ENCODE measurements at regions not wholly inside any gene's neighbourhood (a gene's known extent, or its start where the extent isn't known, plus 50 kb on each side); places are given as distances from the start of the nearest gene placed in this dataset.
"Not testable (repeated sequence)": the region's sequence is repeated elsewhere in the genome, so short reads cannot be mapped to it uniquely, and the experiment has no call there.

- in situ Hi-C loops (cut with MboI; ENCODE audit: low pct_unique_long_range_greater_than_20kb, low sequenced_read_pairs) = no loop called here
- no peak for DNase-seq
These were observed 106.1 kb downstream of the RIN2 start for GRCh38 chr20:19864130-19864529.

- DNase-seq = no peak
- in situ Hi-C loops (cut with MboI; ENCODE audit: low pct_unique_long_range_greater_than_20kb, low sequenced_read_pairs) = no loop called here
These were observed 108.0 kb downstream of the RIN2 start for GRCh38 chr20:19866070-19866469.

DNA sequence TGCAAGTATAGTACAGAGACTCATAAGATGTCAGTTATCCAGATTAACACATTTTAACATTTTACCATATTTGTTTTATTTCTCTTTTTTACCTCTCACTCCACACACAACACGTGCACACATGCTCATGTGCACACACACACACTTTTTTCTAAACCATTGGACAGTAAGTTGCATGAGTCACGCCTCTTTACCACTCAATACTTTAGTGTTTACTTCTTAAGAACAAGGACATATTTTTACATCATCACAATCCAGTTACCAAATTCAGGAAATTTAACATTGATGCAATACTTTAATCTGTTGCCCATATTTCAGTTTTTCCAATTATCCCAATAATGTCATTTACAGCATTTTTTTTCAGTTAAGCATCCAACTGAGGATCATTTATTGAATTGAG, 109.0 kb downstream of the RIN2 start:
- in situ Hi-C loops (cut with MboI; ENCODE audit: low pct_unique_long_range_greater_than_20kb, low sequenced_read_pairs) = no loop called here
- no peak for DNase-seq

GRCh38 chr20:19867940-19868371, 109.9 kb downstream of the RIN2 start:
- peak; percentile 83 for DNase-seq
- in situ Hi-C loops (cut with MboI; ENCODE audit: low pct_unique_long_range_greater_than_20kb, low sequenced_read_pairs) = no loop called here

DNA sequence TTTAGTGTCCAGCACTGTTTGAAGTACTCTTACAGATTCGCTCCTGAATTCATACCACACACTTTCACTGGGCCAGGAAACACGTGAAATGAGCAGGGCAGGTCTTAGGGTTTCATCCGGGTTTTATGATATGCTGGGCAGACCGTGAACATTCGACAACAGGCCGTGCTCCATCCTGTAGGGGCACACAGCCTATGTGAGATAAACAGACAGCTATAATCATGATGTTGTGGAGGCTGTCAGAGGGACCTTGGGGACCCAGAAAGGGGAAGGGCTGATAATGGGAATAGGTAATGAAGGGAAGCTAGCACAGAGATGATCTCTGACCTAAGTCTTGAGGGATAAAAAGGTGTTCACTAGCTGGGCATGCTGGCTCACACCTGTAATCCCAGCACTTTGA, 110.4 kb downstream of the RIN2 start:
- in situ Hi-C loops (cut with MboI; ENCODE audit: low pct_unique_long_range_greater_than_20kb, low sequenced_read_pairs) = no loop called here
- DNase-seq = no peak

DNA sequence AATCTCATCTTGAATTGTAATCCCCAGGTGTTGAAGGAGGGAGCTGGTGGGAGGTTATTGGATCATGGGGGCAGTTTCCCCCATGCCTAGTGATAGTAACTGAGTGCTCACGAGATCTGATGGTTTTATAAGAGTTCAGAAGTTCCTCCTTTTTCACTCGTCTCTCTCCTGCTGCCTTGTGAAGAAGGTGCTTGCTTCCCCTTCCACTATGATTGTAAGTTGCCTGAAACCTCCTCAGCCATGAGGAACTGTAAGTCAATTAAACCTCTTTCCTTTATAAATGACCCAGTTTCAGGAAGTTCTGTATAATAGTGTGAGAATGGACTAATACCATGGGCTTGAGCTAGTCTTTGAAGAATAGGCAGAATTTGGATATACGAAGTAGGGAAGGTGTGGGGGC, 113.9 kb downstream of the RIN2 start:
- DNase-seq = peak; percentile 29
- in situ Hi-C loops (cut with MboI; ENCODE audit: low pct_unique_long_range_greater_than_20kb, low sequenced_read_pairs) = no loop called here

DNA sequence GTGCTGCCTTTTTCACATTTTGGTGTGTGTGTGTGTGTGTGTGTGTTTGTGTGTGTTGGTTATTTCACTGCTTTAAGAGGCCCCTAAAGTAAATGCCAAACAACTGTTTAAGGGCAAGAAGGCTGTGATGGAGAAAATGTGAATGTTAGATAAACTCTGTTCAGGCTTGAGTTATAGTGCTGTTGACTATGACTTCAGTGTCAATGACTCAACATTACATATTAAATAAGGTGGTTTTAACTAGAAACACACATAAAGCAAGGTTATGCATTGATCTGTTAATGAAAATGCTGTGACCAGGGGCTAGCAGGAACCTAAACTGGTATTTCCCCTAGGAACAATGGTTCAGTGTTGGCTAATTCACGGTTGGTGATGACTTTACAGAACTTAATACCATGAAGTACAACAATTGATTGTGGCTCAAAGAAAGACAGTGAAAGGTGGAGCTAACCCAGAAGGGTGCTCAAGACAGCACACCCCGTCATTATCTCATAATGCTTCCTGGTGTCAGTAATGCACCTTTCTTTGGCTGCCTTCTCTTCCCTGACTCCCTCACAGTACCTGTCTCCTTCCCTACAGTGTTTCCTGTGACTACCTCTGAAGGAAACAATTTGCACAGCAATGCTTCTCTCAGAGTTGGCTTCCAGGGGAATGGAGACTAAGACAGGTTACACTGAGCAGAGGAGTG, 116.1 kb downstream of the RIN2 start:
- in situ Hi-C loops (cut with MboI; ENCODE audit: low pct_unique_long_range_greater_than_20kb, low sequenced_read_pairs) = no loop called here
- no peak for DNase-seq

DNA sequence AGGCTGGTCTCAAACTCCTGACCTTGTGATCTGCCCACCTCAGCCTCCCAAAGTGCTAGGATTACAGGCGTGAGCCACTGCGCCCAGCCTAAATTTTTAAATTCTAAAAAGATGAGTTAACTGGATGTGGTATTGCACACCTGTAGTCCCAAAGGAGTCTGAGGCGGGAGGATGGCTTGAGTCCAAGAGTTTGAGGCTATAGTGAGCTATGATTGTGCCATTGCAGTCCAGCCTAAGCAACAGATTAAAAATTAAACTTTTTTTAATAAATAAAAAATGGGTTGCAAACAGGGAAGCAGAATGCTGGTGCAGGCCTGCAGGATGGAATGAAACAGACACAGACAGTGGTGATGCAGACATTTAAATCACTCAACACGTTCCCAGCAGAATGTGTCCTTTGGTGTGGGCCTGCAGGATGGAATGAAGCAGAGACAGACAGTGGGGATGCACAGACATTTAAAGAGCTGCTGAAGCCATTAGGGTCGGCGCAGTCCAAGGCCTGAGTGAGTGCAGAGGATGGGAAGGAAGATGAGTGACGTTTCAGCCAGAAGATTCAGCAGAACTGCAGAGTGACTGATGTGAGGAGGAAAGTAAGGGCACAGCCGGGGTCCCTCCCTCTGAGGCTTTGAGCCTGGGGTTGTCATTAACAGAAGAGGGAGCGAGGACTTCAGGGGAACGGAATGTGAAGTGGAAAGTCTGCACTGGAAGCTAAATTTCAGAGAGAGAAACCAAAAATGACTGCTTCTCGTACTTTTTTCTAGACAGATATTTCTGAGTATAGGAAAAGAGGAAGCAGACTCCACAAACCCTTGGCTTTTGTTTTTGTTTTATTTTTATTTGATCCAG, 117.5 kb downstream of the RIN2 start:
- in situ Hi-C loops (cut with MboI; ENCODE audit: low pct_unique_long_range_greater_than_20kb, low sequenced_read_pairs) = no loop called here
- DNase-seq = peak; percentile 49

DNA sequence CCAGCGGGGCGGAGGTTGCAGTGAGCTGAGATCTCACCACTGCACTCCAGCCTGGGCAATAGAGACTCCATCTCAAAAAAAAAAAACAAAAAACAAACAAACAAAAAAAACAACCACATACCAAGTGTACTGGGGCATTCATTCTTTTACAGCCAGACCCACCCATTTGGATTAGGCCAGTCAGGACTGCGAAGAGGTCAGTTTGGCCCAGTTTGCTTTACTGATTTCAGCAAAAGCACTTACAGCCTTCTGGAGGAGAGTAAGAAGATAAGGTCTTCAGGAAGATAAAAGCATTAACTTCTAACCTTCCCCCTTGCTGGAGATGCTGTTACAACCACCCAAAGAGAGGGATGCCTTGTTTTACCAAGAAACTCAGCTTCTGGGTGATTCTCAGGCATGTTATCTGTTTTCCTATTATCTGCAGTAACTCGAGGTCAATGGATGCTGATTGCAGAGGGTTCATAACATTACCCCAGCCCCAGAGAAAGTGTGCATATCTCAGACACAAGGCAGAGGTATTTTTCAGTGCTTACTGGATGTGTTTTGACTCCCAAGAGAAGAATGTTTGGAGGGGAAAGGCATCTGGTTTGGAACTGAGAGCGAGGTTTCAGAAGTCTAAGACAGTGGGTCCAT, 118.9 kb downstream of the RIN2 start:
- in situ Hi-C loops (cut with MboI; ENCODE audit: low pct_unique_long_range_greater_than_20kb, low sequenced_read_pairs) = no loop called here

DNA sequence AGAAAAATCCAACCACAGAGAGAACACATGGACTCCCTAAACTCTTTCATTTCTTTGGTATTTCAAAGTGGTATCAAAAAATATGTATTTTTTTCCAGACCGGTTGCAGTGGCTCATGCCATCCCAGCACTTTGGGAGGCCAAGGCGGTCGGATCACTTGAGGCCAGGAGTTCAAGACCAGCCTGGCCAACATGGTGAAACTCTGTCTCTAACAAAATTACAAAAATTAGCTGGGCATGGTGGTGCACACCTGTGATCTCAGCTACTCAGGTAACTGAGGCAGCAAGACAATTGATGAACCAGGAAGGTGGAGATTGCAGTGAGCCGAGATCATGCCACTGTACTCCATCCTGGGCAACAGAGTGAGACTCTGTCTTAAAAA, 121.8 kb downstream of the RIN2 start:
- in situ Hi-C loops (cut with MboI; ENCODE audit: low pct_unique_long_range_greater_than_20kb, low sequenced_read_pairs) = not testable (repeated sequence)

More for the DNA sequence above, 118.9 kb downstream of the RIN2 start:
- no peak for DNase-seq

GRCh38 chr20:19880256-19881079, 122.4 kb downstream of the RIN2 start:
- in situ Hi-C loops (cut with MboI; ENCODE audit: low pct_unique_long_range_greater_than_20kb, low sequenced_read_pairs) = no loop called here
- DNase-seq = no peak

More for the DNA sequence above, 121.8 kb downstream of the RIN2 start:
- DNase-seq = not testable (repeated sequence)

- in situ Hi-C loops (cut with MboI; ENCODE audit: low pct_unique_long_range_greater_than_20kb, low sequenced_read_pairs) = no loop called here
- DNase-seq = no peak
These were observed 123.2 kb downstream of the RIN2 start for GRCh38 chr20:19881080-19881840.

- in situ Hi-C loops (cut with MboI; ENCODE audit: low pct_unique_long_range_greater_than_20kb, low sequenced_read_pairs) = no loop called here
These were observed 123.9 kb downstream of the RIN2 start for GRCh38 chr20:19881990-19882389.

GRCh38 chr20:19882446-19882845, 124.4 kb downstream of the RIN2 start:
- no peak for DNase-seq
- in situ Hi-C loops (cut with MboI; ENCODE audit: low pct_unique_long_range_greater_than_20kb, low sequenced_read_pairs) = no loop called here

More at GRCh38 chr20:19881990-19882389, 123.9 kb downstream of the RIN2 start:
- no peak for DNase-seq

- no peak for DNase-seq
- in situ Hi-C loops (cut with MboI; ENCODE audit: low pct_unique_long_range_greater_than_20kb, low sequenced_read_pairs) = no loop called here
These were observed 125.4 kb downstream of the RIN2 start for GRCh38 chr20:19883501-19883900.

DNA sequence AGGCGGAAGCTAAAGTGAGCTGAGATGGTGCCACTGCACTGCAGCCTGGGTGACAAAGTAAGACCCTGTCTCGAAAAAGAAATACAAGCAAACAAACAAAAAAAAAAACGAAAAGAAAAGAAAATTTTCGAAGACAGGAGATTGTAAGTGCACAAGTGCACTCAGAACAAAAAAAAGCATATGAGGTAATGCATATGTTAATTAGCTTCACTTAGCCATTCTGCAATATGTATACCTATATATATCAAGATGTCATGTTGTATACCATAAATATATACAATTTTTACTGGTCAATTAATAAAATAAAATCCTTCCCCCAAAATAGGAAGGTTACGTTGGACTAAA, 127.5 kb downstream of the RIN2 start:
- DNase-seq = no peak
- in situ Hi-C loops (cut with MboI; ENCODE audit: low pct_unique_long_range_greater_than_20kb, low sequenced_read_pairs) = no loop called here

- no peak for DNase-seq
- in situ Hi-C loops (cut with MboI; ENCODE audit: low pct_unique_long_range_greater_than_20kb, low sequenced_read_pairs) = no loop called here
These were observed 128.0 kb downstream of the RIN2 start for GRCh38 chr20:19885939-19886660.

DNA sequence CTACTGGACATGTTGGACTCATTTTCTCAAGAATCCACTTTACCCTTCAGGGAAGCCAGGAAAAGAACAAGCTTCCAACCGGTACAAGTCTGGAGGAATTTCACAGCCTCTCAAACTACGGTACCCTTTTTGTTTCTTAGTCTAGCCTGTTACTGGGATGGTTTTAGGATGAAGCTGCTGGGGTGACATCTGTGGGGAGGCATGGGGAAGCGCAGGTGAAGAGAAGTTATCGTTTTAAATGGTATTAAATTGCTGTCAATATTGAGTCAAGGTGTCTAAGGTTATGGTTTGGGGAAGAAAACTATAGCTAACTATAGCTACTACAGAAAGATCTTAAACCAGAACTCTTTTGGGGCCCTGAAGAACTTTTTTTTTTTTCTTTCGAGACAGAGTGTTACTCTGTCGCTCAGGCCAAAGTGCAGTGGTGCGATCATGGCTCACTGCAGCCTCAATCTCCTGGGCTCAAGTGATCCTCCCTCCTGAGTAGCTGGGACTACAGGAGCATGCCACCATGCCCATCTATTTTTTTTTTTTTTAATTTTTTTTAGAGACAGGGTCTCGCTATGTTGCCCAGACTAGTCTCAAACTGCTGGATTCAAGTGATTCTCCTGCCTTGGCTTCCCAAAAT, 128.7 kb downstream of the RIN2 start:
- DNase-seq = no peak
- in situ Hi-C loops (cut with MboI; ENCODE audit: low pct_unique_long_range_greater_than_20kb, low sequenced_read_pairs) = no loop called here

All from KBM-7 (cell line).